ENCODE measurements at regions not wholly inside any gene's neighbourhood (a gene's known extent, or its start where the extent isn't known, plus 50 kb on each side); places are given as distances from the start of the nearest gene placed in this dataset.
"Not testable (repeated sequence)": the region's sequence is repeated elsewhere in the genome, so short reads cannot be mapped to it uniquely, and the experiment has no call there.

DNA sequence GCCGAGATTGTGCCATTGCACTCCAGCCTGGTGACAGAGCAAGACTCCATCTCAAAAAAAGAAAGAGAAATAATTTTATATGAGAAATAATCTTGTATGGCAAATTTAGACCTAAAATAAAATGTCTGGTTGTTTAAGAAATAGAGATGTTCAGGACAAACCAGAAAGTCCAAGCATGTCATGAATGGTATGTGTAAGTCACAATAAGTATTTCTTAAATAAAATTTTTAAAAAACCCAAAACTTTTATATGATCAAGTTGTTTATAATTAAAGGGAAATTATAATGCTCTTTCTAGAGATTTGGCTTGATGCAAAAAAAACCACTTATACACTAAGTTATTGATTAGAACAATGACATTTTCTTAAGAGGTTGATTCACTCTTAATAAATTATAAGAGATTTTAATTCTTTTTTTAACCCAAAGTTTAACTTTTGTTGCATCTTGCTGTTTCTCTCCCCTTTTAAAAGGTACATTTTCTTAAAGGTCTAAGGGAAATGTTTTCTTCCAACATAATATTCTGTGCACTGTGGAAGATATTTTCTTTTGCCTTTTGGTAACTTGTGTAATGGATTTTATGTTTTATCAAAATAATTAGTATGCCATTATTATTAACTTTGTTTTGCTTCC, 105.7 kb downstream of the RTP4 start:
- peaks cover 12 to 17% of the 10 kb centered on the region in 2 donors for H3K27me3 Mint-ChIP-seq
- no peak overlapping the region for H3K4me3 ChIP-seq (ENCODE audit: control insufficient read depth in 1 of 2, extremely low read depth in 1 of 2, low read length in 1 of 2)
- CTCF ChIA-PET, result no interaction called here
- H3K36me3 ChIP-seq (ENCODE audit: control insufficient read depth in 2 of 2, extremely low read depth in 1 of 2, insufficient read depth in 1 of 2, low read length in 1 of 2), result no peaks in the 10 kb centered on the region
- no peak overlapping the region for H3K27ac ChIP-seq (ENCODE audit: low read length)
- peaks cover 0 to 20% (median 5%) of the 10 kb centered on the region in 3 donors for H3K9me3 Mint-ChIP-seq
- H3K4me3 Mint-ChIP-seq, result no peak overlapping the region
- no peak for ATAC-seq (replicated peaks in 1 of 4)
- POLR2A ChIA-PET, result no interaction called here
- no peaks in the 10 kb centered on the region for H3K36me3 Mint-ChIP-seq
- no peaks in the 10 kb centered on the region for H3K4me1 ChIP-seq (ENCODE audit: control insufficient read depth in 1 of 2, extremely low read depth in 1 of 2, insufficient read depth in 2 of 2, low read length in 2 of 2)
- peaks cover 2% of the 10 kb centered on the region for H3K9me3 ChIP-seq
- no CpG with 5 or more reads among the region's 1 CpG for WGBS (ENCODE audit: insufficient coverage)
- no peaks in the 10 kb centered on the region for H3K4me1 Mint-ChIP-seq
- no peak for DNase-seq
- no peak overlapping the region for H3K27ac Mint-ChIP-seq
- H3K27me3 ChIP-seq (replicated peaks in 1 of 2; ENCODE audit: control insufficient read depth in 2 of 2, extremely low read depth in 1 of 2, insufficient read depth in 2 of 2, low read length in 1 of 2), result no peaks in the 10 kb centered on the region

DNA sequence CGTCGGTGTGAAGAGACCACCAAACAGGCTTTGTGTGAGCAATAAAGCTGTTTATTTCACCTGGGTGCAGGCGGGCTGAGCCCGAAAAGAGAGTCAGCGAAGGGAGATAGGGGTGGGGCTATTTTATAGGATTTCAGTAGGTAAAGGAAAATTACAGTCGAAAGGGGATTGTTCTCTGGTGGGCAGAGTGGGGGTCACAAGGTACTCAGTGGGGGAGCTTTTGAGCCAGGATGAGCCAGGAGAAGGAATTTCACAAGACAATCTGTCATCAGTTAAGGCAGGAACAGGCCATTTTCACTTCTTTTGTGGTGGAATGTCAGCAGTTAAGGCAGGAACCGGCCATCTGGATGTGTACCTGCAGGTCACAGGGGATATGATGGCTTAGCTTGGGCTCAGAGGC, 98.1 kb downstream of the RTP4 start:
- H3K27me3 Mint-ChIP-seq, result peaks cover 35 to 38% of the 10 kb centered on the region in 2 donors
- CTCF ChIA-PET; DNase-seq; ATAC-seq (replicated peaks in 1 of 4); POLR2A ChIA-PET; H3K27ac ChIP-seq (ENCODE audit: low read length); H3K4me3 Mint-ChIP-seq; H3K36me3 Mint-ChIP-seq; H3K27ac Mint-ChIP-seq; H3K9me3 ChIP-seq; H3K4me3 ChIP-seq (ENCODE audit: control insufficient read depth in 1 of 2, extremely low read depth in 1 of 2, low read length in 1 of 2); H3K9me3 Mint-ChIP-seq; H3K4me1 Mint-ChIP-seq; H3K4me1 ChIP-seq (ENCODE audit: control insufficient read depth in 1 of 2, extremely low read depth in 1 of 2, insufficient read depth in 2 of 2, low read length in 2 of 2); H3K27me3 ChIP-seq (replicated peaks in 1 of 2; ENCODE audit: control insufficient read depth in 2 of 2, extremely low read depth in 1 of 2, insufficient read depth in 2 of 2, low read length in 1 of 2); H3K36me3 ChIP-seq (ENCODE audit: control insufficient read depth in 2 of 2, extremely low read depth in 1 of 2, insufficient read depth in 1 of 2, low read length in 1 of 2): not testable (repeated sequence)
- 87% methylated on average over 6 of the region's 7 CpGs for WGBS (ENCODE audit: insufficient coverage)

DNA sequence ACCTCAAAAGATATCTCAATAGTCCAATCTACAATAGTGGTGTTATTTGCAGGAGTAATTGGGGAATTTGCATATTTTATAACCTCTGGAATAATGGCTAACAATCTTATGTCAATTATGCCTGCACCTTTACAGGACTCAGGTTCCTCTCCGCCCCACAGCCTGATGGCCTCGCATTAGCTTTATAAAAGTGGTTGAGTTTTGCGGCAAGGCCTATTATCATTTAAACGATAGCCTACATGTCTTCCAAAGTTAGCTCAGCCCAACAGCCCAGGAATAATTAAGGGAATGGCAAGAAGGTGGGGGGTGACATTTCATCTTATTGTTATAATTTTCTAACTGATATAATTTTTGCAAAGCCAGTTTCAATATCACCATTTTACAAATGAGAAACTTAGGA, 97.3 kb downstream of the RTP4 start:
- no peak for DNase-seq
- POLR2A ChIA-PET, result no interaction called here

DNA sequence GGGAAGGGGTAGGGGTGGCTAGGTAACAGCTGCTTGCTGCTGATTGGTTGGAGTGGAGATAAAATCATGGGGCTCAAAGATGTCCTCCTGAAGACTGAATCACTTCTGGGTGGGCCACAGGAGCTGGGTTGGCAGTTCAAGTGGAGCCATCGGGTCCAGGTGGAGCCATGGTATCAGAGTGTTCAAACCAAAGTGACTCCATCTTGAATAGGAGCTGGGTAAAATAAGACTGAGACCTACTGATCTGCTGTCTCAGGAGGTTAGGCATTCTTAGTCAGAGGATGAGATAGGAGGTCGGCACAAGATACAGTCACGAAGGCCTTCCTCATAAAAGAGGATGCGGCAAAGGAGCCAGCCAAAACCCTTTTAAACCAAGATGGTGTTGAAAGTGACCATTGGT, 96.5 kb downstream of the RTP4 start:
- 71% methylated on average over 1 of the region's 4 CpGs for WGBS (ENCODE audit: insufficient coverage)

More for the DNA sequence above, 97.3 kb downstream of the RTP4 start:
- Histone ChIP-seq H3K27me3 (replicated peaks in 1 of 2; ENCODE audit: control insufficient read depth in 2 of 2, extremely low read depth in 1 of 2, insufficient read depth in 2 of 2, low read length in 1 of 2) (no peaks in the 10 kb centered on the region), H3K9me3 (no peaks in the 10 kb centered on the region), H3K36me3 (ENCODE audit: control insufficient read depth in 2 of 2, extremely low read depth in 1 of 2, insufficient read depth in 1 of 2, low read length in 1 of 2) (no peaks in the 10 kb centered on the region), H3K4me1 (ENCODE audit: control insufficient read depth in 1 of 2, extremely low read depth in 1 of 2, insufficient read depth in 2 of 2, low read length in 2 of 2) (no peaks in the 10 kb centered on the region), H3K4me3 (ENCODE audit: control insufficient read depth in 1 of 2, extremely low read depth in 1 of 2, low read length in 1 of 2) (no peak overlapping the region), H3K27ac (ENCODE audit: low read length) (no peak overlapping the region)
- H3K27me3 Mint-ChIP-seq, result peaks cover 35 to 36% of the 10 kb centered on the region in 2 donors
- no peak for ATAC-seq (replicated peaks in 1 of 4)
- H3K9me3 Mint-ChIP-seq, result no peaks in the 10 kb centered on the region
- no peaks in the 10 kb centered on the region for H3K4me1 Mint-ChIP-seq
- no peaks in the 10 kb centered on the region for H3K36me3 Mint-ChIP-seq
- no peak overlapping the region for H3K27ac Mint-ChIP-seq
- no peak overlapping the region for H3K4me3 Mint-ChIP-seq
- 100% methylated on average over 1 of the region's 4 CpGs for WGBS (ENCODE audit: insufficient coverage)
- CTCF ChIA-PET, result no interaction called here

DNA sequence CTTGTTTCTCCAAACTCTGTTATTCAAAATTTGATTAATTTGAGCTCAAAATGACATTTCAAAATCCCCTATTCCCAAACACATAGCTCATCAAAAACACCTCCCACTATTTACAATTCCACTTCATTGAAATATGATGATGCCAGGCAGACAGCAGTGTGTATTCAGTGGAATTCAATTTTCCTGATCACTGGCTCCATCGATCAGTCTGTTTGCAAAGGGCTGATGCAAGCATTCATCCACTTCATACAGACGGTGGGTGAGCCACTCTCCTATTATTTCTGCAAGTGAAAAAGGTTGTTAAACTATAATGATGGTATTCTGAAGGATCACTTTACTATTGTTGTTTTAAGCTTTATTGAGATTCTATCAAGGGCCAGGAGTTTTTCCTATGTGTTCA, 90.7 kb downstream of the RTP4 start:
- Mint-ChIP-seq H3K9me3 (no peaks in the 10 kb centered on the region), H3K4me3 (no peak overlapping the region), H3K27me3 (peaks cover 27 to 33% of the 10 kb centered on the region in 2 donors), H3K27ac (no peak overlapping the region), H3K4me1 (no peaks in the 10 kb centered on the region), H3K36me3 (no peaks in the 10 kb centered on the region)
- Histone ChIP-seq H3K36me3 (ENCODE audit: control insufficient read depth in 2 of 2, extremely low read depth in 1 of 2, insufficient read depth in 1 of 2, low read length in 1 of 2) (no peaks in the 10 kb centered on the region), H3K9me3 (no peaks in the 10 kb centered on the region), H3K4me1 (ENCODE audit: control insufficient read depth in 1 of 2, extremely low read depth in 1 of 2, insufficient read depth in 2 of 2, low read length in 2 of 2) (no peaks in the 10 kb centered on the region), H3K27ac (ENCODE audit: low read length) (no peak overlapping the region), H3K4me3 (ENCODE audit: control insufficient read depth in 1 of 2, extremely low read depth in 1 of 2, low read length in 1 of 2) (no peak overlapping the region), H3K27me3 (replicated peaks in 1 of 2; ENCODE audit: control insufficient read depth in 2 of 2, extremely low read depth in 1 of 2, insufficient read depth in 2 of 2, low read length in 1 of 2) (peaks cover 0 to 4% of the 10 kb centered on the region in 2 experiments)
- ChIA-PET CTCF (no interaction called here), POLR2A (no interaction called here)
- no CpG with 5 or more reads among the region's 2 CpGs for WGBS (ENCODE audit: insufficient coverage)
- ATAC-seq (replicated peaks in 1 of 4), result no peak
- no peak for DNase-seq

More for the DNA sequence above, 96.5 kb downstream of the RTP4 start:
- Histone ChIP-seq H3K27ac (ENCODE audit: low read length) (no peak overlapping the region), H3K4me3 (ENCODE audit: control insufficient read depth in 1 of 2, extremely low read depth in 1 of 2, low read length in 1 of 2) (no peak overlapping the region), H3K27me3 (replicated peaks in 1 of 2; ENCODE audit: control insufficient read depth in 2 of 2, extremely low read depth in 1 of 2, insufficient read depth in 2 of 2, low read length in 1 of 2) (no peaks in the 10 kb centered on the region), H3K4me1 (ENCODE audit: control insufficient read depth in 1 of 2, extremely low read depth in 1 of 2, insufficient read depth in 2 of 2, low read length in 2 of 2) (no peaks in the 10 kb centered on the region), H3K36me3 (ENCODE audit: control insufficient read depth in 2 of 2, extremely low read depth in 1 of 2, insufficient read depth in 1 of 2, low read length in 1 of 2) (no peaks in the 10 kb centered on the region), H3K9me3 (no peaks in the 10 kb centered on the region)
- no peak for ATAC-seq (replicated peaks in 1 of 4)
- Mint-ChIP-seq H3K27me3 (peaks cover 31% of the 10 kb centered on the region in 2 donors), H3K9me3 (no peaks in the 10 kb centered on the region), H3K27ac (no peak overlapping the region), H3K36me3 (no peaks in the 10 kb centered on the region), H3K4me1 (no peaks in the 10 kb centered on the region), H3K4me3 (no peak overlapping the region)
- DNase-seq, result no peak
- POLR2A ChIA-PET, result no interaction called here
- CTCF ChIA-PET, result no interaction called here

DNA sequence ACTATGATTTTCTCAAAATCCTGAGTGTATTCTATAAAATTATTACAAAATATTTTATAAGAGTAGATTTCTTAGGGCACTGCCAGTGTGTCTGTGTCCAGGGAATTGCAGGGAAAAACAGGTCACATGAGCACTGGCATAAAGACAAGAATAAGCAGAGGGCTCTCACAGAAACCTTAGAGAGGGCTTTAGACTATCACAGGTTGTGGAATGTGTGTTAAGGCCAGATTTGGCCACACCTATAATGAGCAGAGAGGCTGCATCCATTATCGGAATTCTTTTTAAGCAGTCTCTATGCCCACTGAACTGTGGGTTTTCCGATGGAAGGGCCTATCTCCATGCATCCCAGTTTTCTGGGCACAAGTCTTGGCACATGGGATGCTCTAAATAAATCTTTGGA, 90.2 kb downstream of the RTP4 start:
- CTCF ChIA-PET, result no interaction called here
- Mint-ChIP-seq H3K27me3 (peaks cover 26 to 30% of the 10 kb centered on the region in 2 donors), H3K4me1 (no peaks in the 10 kb centered on the region)

DNA sequence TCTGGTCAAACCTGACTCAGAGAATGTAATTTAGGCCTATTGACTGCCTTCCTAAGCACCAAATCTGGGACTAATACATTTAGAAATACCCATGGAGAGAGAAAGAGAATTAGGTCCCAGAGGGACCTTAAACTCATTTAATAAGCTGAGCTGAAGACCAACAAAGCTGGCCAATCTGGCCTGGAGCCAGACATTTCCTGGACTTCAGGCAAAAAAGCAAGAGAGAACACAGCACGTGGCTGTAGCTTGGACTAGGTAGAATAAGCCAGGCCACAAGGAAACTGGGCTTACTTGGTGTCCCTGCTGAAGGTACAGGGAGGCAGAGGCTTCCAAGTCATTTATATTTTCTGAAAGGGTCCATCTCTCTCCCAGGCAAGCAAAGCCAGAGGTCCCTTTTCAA, 88.1 kb downstream of the RTP4 start:
- H3K27me3 ChIP-seq (replicated peaks in 1 of 2; ENCODE audit: control insufficient read depth in 2 of 2, extremely low read depth in 1 of 2, insufficient read depth in 2 of 2, low read length in 1 of 2), result peaks cover 0 to 4% of the 10 kb centered on the region in 2 experiments
- H3K27me3 Mint-ChIP-seq, result peaks cover 20 to 23% of the 10 kb centered on the region in 2 donors
- ATAC-seq (replicated peaks in 1 of 4), result no peak
- H3K4me3 Mint-ChIP-seq, result no peak overlapping the region
- H3K4me1 ChIP-seq (ENCODE audit: control insufficient read depth in 1 of 2, extremely low read depth in 1 of 2, insufficient read depth in 2 of 2, low read length in 2 of 2), result no peaks in the 10 kb centered on the region
- no peaks in the 10 kb centered on the region for H3K36me3 ChIP-seq (ENCODE audit: control insufficient read depth in 2 of 2, extremely low read depth in 1 of 2, insufficient read depth in 1 of 2, low read length in 1 of 2)
- ChIA-PET CTCF (no interaction called here), POLR2A (no interaction called here)
- no peaks in the 10 kb centered on the region for H3K9me3 ChIP-seq
- WGBS (ENCODE audit: insufficient coverage), result 8% methylated on average over 1 of the region's 1 CpG
- H3K4me3 ChIP-seq (ENCODE audit: control insufficient read depth in 1 of 2, extremely low read depth in 1 of 2, low read length in 1 of 2), result no peak overlapping the region
- no peak overlapping the region for H3K27ac ChIP-seq (ENCODE audit: low read length)
- no peaks in the 10 kb centered on the region for H3K36me3 Mint-ChIP-seq
- no peaks in the 10 kb centered on the region for H3K9me3 Mint-ChIP-seq
- H3K4me1 Mint-ChIP-seq, result no peaks in the 10 kb centered on the region
- H3K27ac Mint-ChIP-seq, result no peak overlapping the region
- no peak for DNase-seq

More for the DNA sequence above, 90.2 kb downstream of the RTP4 start:
- Histone ChIP-seq H3K27me3 (replicated peaks in 1 of 2; ENCODE audit: control insufficient read depth in 2 of 2, extremely low read depth in 1 of 2, insufficient read depth in 2 of 2, low read length in 1 of 2) (peaks cover 0 to 4% of the 10 kb centered on the region in 2 experiments), H3K9me3 (no peaks in the 10 kb centered on the region), H3K4me1 (ENCODE audit: control insufficient read depth in 1 of 2, extremely low read depth in 1 of 2, insufficient read depth in 2 of 2, low read length in 2 of 2) (no peaks in the 10 kb centered on the region), H3K27ac (ENCODE audit: low read length) (no peak overlapping the region), H3K4me3 (ENCODE audit: control insufficient read depth in 1 of 2, extremely low read depth in 1 of 2, low read length in 1 of 2) (no peak overlapping the region), H3K36me3 (ENCODE audit: control insufficient read depth in 2 of 2, extremely low read depth in 1 of 2, insufficient read depth in 1 of 2, low read length in 1 of 2) (no peaks in the 10 kb centered on the region)
- WGBS (ENCODE audit: insufficient coverage), result no CpG with 5 or more reads among the region's 2 CpGs
- H3K9me3 Mint-ChIP-seq, result no peaks in the 10 kb centered on the region
- H3K36me3 Mint-ChIP-seq, result no peaks in the 10 kb centered on the region
- POLR2A ChIA-PET, result no interaction called here
- no peak overlapping the region for H3K27ac Mint-ChIP-seq
- ATAC-seq (replicated peaks in 1 of 4), result no peak
- DNase-seq, result no peak
- no peak overlapping the region for H3K4me3 Mint-ChIP-seq

Measured in T-cell (primary cell).